Keratinocyte (primary cell): ENCODE measurements at regions not wholly inside any gene's neighbourhood (a gene's known extent, or its start where the extent isn't known, plus 50 kb on each side); places are given as distances from the start of the nearest gene placed in this dataset.
"Not testable (repeated sequence)": the region's sequence is repeated elsewhere in the genome, so short reads cannot be mapped to it uniquely, and the experiment has no call there.

Experiments used
- DNase-seq: peaks from one replicate; pipeline ENCODE4 v3.0.0-alpha.2; 2011; ENCODE audit warnings: low read depth, missing footprints, low spot score
- FAIRE-seq: peaks from 2 replicates; lab custom pipeline; 2011; peaks lifted over from hg19 to GRCh38; lab: Jason Lieb, UNC
- H2AFZ ChIP-seq: 2 replicates; pipeline ENCODE4 v1.6.0; 2012; ENCODE audit warnings: low read length, control low read depth, inconsistent platforms; ENCODE audit not compliant: control insufficient read depth
- H3K27ac ChIP-seq: 2 replicates; pipeline ENCODE4 v1.5.1; 2011; ENCODE audit warnings: low read length; ENCODE audit not compliant: control insufficient read depth, insufficient read depth
- H3K27me3 ChIP-seq: 3 replicates; pipeline ENCODE4 v1.6.0; 2011; ENCODE audit warnings: low read length; ENCODE audit not compliant: control insufficient read depth, insufficient read depth; ENCODE audit errors: extremely low read depth
- H3K36me3 ChIP-seq, 2 experiments: 2 replicates in 1 of 2; 3 replicates in 1 of 2; pipeline ENCODE4 v1.5.1; 2011; ENCODE audit warnings: low read length in 2 of 2, mild to moderate bottlenecking in 1 of 2; ENCODE audit not compliant: control insufficient read depth in 2 of 2, insufficient read depth in 2 of 2; ENCODE audit errors: extremely low read depth in 1 of 2
- H3K4me1 ChIP-seq: 3 replicates; pipeline ENCODE4 v1.5.1; 2011; ENCODE audit warnings: low read length; ENCODE audit not compliant: control insufficient read depth, insufficient read depth; ENCODE audit errors: extremely low read depth
- H3K4me2 ChIP-seq: 3 replicates; pipeline ENCODE4 v1.6.0; 2011; ENCODE audit warnings: low read depth, low read length; ENCODE audit not compliant: control insufficient read depth, insufficient read depth; ENCODE audit errors: extremely low read depth
- H3K4me3 ChIP-seq, 3 experiments: fragments of 200-600 bp in 1 of 3; sonication (generic) in 1 of 3; 2 replicates in 2 of 3; 3 replicates in 1 of 3; pipeline ENCODE4 v1.5.1; 2011 to 2016; ENCODE audit warnings: low read length in 3 of 3, mild to moderate bottlenecking in 3 of 3, control low read depth in 2 of 3, inconsistent platforms in 1 of 3, low read depth in 1 of 3, mixed read lengths in 1 of 3, mixed run types in 1 of 3, moderate library complexity in 1 of 3; ENCODE audit not compliant: control insufficient read depth in 2 of 3, insufficient read depth in 2 of 3; ENCODE audit errors: extremely low read depth in 1 of 3
- H3K79me2 ChIP-seq: 2 replicates; pipeline ENCODE4 v1.6.0; 2012; ENCODE audit warnings: low read length; ENCODE audit not compliant: control insufficient read depth, insufficient read depth
- H3K9ac ChIP-seq: 3 replicates; pipeline ENCODE4 v1.6.0; 2011; ENCODE audit warnings: low read length; ENCODE audit not compliant: control insufficient read depth, insufficient read depth; ENCODE audit errors: extremely low read depth
- H3K9me1 ChIP-seq: 3 replicates; pipeline ENCODE4 v1.6.0; 2011; ENCODE audit warnings: low read length; ENCODE audit not compliant: control insufficient read depth, insufficient read depth; ENCODE audit errors: extremely low read depth
- H3K9me3 ChIP-seq: 2 replicates; pipeline ENCODE4 v1.5.1; 2012; ENCODE audit warnings: low read depth, low read length; ENCODE audit not compliant: control insufficient read depth
- H4K20me1 ChIP-seq: 3 replicates; pipeline ENCODE4 v1.6.0; 2011; ENCODE audit warnings: low read length; ENCODE audit not compliant: control insufficient read depth, insufficient read depth; ENCODE audit errors: extremely low read depth
- CTCF ChIP-seq, 3 experiments: IDR thresholded peaks in 1 of 3; conservative IDR thresholded peaks in 1 of 3; optimal IDR thresholded peaks in 1 of 3; 2 replicates in 2 of 3; 3 replicates in 1 of 3; pipeline versions ENCODE3 to v1.5.1; 2011; ENCODE audit warnings: low read length in 3 of 3, mild to moderate bottlenecking in 3 of 3, moderate library complexity in 2 of 3, control low read depth in 1 of 3, inconsistent platforms in 1 of 3; ENCODE audit not compliant: insufficient read depth in 2 of 3; ENCODE audit errors: extremely low read depth in 1 of 3
- EZH2 ChIP-seq: IDR thresholded peaks from one replicate; pipeline ENCODE4 v1.6.1; 2012; ENCODE audit warnings: inconsistent platforms, mild to moderate bottlenecking, low read length, moderate library complexity
- dilution Hi-C: fragments of 300-500 bp; cut with MboI; formaldehyde crosslinking; loops from one replicate; pipeline ENCODE4 v1.7.0; 2020; ENCODE audit warnings: low sequenced_read_pairs; ENCODE audit not compliant: extremely low pct_ligation_motif_present

DNA sequence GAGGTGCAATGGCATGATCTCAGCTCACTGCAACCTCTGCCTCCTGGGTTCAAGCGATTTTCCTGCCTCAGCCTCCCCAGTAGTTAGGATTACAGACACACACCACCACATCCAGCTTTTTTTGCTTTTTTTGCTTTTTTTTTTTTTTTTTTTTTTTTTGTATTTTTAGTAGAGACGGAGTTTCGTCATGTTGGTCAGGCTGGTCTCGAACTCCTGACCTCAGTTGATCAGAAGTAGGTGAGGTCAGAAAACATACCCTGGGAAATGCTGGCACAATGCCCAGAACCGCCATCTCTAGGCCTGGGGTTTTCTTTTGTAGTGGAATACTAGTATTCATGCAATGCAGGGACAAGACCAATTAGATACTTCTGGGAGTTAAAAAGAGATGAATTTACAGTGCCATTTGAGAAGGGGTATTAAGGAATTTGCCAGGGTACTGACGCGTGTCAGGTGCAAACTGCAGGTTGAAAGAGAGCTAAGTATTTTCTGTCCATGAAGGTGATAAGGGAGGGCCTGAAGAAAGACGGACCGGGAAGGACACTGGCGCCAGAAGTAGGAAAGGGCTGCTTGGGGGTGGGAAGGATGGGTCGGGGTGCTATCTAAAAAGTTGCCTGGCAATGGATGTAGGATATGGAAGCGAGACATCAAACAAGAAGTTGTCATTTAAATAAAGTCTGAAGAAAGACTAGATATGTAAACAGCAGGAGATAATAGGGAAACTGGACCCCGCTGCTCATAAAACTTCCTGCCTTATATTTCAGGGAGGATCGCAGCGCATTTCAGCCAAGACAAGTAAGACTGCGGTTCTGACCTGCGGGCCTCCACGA is 95.8 kb downstream of the PPIAL4G start:
- FAIRE-seq, DNase-seq, H3K36me3 ChIP-seq, H4K20me1 ChIP-seq, H3K9me3 ChIP-seq, H3K79me2 ChIP-seq, H2AFZ ChIP-seq, H3K27me3 ChIP-seq, H3K4me3 ChIP-seq, dilution Hi-C loops, H3K4me1 ChIP-seq, H3K27ac ChIP-seq, H3K9me1 ChIP-seq: not testable (repeated sequence)
- H3K4me2 ChIP-seq: peak overlapping the region; percentile 71
- peak overlapping the region; percentile 83 for H3K9ac ChIP-seq

GRCh38 chr1:148386617-148387016 is 96.5 kb downstream of the PPIAL4G start:
- FAIRE-seq (no peak), DNase-seq (no peak)
- H3K9ac ChIP-seq: no peak overlapping the region
- H2AFZ ChIP-seq: no peak overlapping the region
- H3K36me3 ChIP-seq: no peaks in the 10 kb centered on the region
- TF ChIP-seq EZH2 (no peak), CTCF (optimal IDR thresholded peaks at IDR 0.05 in 1 of 3, IDR thresholded peaks at IDR 0.05 in 1 of 3, conservative IDR thresholded peaks at IDR 0.05 in 1 of 3; ENCODE audit: extremely low read depth in 1 of 3, insufficient read depth in 2 of 3, low read length in 3 of 3) (no peak)
- dilution Hi-C loops: no loop called here
- peaks cover 7% of the 10 kb centered on the region for H3K4me1 ChIP-seq
- H3K9me1 ChIP-seq: no peaks in the 10 kb centered on the region
- no peaks in the 10 kb centered on the region for H3K79me2 ChIP-seq
- H3K9me3 ChIP-seq: no peaks in the 10 kb centered on the region
- no peak overlapping the region for H3K4me2 ChIP-seq
- H3K27me3 ChIP-seq: no peaks in the 10 kb centered on the region
- H3K4me3 ChIP-seq: no peak overlapping the region
- no peak overlapping the region for H3K27ac ChIP-seq
- no peaks in the 10 kb centered on the region for H4K20me1 ChIP-seq

DNA sequence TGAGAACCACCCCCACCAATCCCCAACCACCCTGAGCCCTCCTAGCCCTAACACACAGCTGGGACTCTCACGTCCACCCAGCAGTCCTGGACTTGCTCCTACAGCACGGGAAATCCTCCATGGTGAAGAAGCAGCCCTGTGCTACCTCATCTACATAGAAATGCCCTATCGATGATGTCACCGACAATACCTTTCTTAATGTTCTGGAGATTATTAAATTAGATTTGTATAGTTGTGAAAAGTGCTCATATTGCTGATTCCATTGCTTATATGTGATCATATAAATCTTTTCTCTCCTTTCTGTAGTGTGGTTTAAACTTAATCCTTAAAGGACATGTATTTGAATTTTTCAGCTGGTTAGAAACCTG is 97.1 kb downstream of the PPIAL4G start:
- FAIRE-seq, H3K4me3 ChIP-seq, dilution Hi-C loops: not testable (repeated sequence)

More for the DNA sequence above, 97.1 kb downstream of the PPIAL4G start:
- not testable (repeated sequence) for H3K27ac ChIP-seq, H3K9me1 ChIP-seq, H3K9ac ChIP-seq, H3K4me2 ChIP-seq, H2AFZ ChIP-seq, H3K36me3 ChIP-seq, H4K20me1 ChIP-seq, H3K4me1 ChIP-seq, H3K9me3 ChIP-seq, H3K79me2 ChIP-seq, H3K27me3 ChIP-seq, DNase-seq
